RKO (cell line): ENCODE measurements at regions not wholly inside any gene's neighbourhood (a gene's known extent, or its start where the extent isn't known, plus 50 kb on each side); places are given as distances from the start of the nearest gene placed in this dataset.
"Not testable (repeated sequence)": the region's sequence is repeated elsewhere in the genome, so short reads cannot be mapped to it uniquely, and the experiment has no call there.

ENCODE experiments used
- DNase-seq: peaks from one replicate; pipeline ENCODE4 v3.0.0-alpha.2; 2016; ENCODE audit warnings: low spot score

DNA sequence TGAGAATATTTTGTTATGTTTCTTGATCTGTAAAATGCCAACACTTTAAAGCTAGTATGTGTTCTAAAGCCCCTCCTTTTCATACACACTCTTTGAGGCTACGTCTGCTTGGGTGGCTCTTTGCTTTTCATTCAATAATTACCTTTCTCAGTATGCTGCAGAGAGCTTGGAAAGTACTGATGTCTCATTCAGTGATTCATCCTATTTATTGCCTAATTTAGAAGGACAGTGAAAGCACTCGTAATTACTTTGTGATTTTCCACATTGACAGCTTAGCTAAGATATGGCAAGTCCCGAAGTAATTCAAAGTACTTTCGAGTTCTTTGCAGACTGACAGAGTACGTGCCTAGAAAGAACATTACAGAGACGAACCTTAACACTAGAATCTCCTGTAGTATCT is 57.2 kb downstream of the BMP15 start:
- peak; percentile 20 for DNase-seq

DNA sequence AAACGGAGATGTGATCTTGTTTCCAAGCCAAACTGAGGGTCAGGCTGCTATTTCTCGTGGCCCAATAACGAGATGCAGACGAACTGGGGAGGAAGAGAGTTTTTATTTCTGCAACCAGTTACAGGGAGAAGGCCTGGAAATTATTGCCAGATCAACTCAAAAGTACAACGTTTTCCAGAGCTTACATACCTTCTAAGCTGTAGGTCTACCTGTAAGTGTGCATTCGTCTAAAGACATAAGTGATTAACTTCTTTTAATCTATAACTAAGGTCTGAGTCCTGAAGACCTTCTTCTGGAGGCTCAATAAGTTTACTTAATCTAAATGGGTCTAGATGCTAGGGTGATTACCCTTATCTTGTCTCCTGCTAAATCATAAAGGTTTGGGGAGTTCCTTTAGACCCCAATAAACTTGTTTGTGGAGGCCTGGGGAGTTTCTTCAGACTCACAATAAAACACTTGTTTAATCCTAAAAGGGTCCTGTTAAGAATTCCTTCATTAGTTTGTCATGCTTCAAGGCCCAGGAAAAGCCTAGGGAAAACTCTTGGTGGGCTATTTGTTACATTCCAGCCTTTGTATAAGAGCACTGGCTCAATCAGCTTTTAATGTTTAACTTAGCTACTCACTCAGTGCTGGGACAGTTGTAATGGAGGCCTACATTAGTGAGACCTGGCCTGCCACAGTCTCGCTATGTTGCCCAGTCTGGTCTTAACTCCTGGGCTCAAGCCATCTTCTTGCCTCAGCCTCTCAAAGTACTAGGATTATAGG is 58.5 kb downstream of the BMP15 start:
- not testable (repeated sequence) for DNase-seq

GRCh38 chrX:50971395-50971794 is 60.9 kb downstream of the BMP15 start:
- DNase-seq = peak; percentile 70

DNA sequence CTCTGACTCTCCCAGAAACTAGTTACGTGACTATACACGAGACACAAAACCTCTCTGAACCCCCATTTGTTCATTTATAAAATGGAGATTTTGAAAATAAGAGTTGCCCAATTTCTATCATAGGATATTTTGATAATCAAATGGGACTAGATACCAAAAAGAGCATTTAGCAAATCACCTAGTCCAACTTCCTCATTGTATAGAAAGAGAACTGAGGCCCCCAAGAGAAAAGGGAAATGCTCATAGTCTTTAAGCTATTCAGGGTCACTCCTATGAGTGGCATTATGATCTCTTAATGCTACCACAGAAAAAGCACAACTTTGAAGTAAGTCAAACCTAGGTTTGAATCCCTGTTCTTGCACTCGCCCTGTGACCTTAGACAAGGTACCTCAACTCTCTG is 62.7 kb downstream of the BMP15 start:
- no peak for DNase-seq

DNA sequence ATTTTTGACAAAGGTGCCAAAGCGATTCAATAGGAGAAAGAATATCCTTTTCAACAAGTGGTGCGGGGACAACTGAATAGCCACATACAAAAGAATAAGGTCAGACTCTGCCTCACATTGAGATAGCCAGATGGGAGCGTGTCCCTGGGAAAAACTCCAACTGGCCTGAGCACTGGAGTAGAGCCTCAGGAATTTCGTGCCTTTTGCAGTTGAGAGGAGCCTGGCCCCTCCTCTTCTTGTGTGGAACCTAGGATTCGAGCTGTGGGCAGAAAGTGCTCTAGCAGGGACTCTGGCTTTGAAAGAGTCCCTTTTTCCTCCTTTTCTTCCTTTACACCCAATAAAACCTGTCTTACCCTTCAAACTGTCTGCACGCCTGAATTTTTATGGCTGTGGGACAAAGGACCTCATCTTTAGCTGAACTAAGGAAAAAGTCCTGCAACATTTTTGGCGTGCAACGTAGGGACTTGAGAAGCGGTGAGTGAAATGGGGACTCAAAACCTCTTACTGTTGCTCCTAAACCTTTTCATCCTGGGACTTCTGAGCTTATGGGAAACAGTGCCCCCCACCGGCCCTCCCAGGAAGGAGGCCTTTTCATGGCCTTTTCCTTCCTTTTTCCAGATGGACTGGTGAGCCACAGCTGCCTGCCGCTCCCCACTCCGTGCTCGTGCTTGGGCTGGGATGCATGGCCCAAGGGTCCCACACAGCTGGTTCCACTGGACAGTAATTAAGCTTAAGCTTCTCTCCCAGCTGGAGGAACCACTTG is 68.6 kb downstream of the BMP15 start:
- no peak for DNase-seq

DNA sequence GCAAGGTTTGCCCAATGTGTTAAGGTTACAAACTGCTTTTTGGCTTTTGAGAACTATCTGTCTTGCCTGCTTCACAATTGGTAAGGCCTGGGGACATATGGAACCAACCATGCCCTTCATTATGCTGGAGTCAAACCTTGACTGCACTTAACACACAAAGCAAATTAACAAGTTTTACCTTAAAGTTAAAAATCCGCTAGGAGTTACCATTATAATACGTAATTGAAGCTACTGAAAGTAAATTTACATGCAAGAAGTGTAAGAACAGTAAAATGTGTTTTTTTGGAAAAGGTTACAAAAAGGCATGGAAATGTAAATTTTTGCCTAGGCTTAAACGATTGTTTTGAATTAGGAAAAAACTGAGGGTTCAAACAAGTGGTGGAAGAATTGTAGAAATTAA is 69.7 kb downstream of the BMP15 start:
- no peak for DNase-seq

- peak; percentile 58 for DNase-seq
These were observed 78.1 kb downstream of the BMP15 start for GRCh38 chrX:50988649-50989048.

GRCh38 chrX:50996930-50997329 is 86.4 kb downstream of the BMP15 start:
- no peak for DNase-seq

GRCh38 chrX:51000384-51000783 is 89.8 kb downstream of the BMP15 start:
- not testable (repeated sequence) for DNase-seq

GRCh38 chrX:51001733-51002632 is 91.4 kb downstream of the BMP15 start:
- DNase-seq = not testable (repeated sequence)

DNA sequence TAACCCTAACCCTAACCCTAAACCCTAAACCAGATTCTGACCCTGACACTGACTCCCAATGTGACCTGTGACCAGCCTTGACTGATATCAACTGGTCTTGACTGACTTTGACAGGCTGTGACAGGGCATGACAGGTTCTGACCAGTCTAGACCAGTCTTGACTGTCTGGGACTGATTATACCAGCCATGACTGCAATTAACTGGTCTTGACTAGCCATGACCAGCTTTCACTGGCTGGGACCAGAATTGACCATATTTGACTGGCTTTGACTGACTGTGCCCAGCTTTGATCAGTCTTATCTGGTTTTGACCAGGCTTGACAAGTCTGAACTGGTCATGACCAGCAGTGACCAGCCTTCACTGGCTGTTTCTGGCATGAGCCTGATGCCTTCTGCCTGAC is 95.5 kb downstream of the BMP15 start:
- DNase-seq = no peak

DNA sequence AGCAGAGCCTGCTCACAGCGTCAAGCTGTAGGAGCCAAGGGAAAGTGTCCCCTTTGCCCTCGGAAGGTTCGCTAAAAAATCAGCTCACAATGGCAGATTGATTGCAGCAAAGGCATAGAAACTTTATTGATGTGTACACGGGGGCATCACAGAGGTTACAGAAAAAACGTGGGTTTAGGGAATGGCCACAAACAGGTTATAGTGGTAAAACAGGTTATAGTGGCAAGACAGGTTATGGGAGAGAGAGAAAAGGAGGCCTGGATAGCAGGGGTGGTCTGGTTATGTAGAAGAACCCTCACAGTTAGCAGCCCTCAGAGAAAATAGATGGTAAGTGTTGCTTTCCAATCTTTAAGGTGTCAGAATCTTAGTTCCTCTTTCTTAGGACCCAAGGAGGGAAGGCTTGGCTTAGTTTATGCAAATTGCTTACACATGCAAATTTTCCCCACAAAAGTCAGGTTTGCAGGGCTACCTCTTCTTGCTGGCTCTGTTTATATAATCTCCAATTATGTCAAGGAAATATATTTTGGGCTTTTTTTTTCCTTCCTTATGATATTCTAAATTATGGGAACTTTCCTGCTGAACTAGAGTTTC is 113.7 kb downstream of the BMP15 start:
- DNase-seq = no peak

DNA sequence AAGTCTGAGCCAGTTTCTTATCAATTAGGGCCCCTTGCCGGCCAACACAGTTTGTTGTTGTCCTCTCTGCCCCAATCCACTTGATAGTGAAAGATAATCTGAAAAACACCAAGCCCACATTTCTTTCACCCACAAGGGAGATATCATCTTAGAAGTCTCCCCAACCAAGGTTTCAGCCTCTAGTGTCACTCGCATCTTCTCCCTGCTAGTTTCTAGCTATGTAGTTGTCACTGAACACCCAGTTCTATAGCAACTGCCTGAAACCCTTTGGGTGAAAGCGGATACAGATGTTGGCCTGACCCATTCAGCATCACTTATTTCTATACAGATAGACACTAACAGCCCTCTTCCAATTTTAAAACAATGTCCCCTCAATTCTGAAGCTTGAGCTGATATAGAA is 116.3 kb downstream of the BMP15 start:
- DNase-seq = no peak

- no peak for DNase-seq
These were observed 125.2 kb downstream of the BMP15 start for GRCh38 chrX:51035746-51036145.

DNA sequence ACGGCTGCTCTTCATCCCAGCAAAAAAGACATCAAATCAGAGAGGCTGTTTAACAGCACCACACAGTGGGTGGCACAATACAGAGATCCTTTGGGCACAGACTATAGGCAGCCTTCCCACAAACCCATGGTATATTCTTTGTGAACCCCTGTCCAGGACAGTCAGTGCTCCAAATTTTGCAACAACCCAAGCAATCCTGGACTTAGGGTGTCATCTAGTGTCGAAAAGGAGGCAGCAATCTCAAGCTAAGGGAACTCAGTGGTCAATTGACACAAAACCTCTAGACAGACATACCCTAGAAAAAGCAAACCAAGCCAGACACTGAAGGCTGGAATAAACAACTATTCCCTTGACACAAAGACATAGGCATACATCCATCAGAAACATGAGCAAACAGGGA is 137.4 kb downstream of the BMP15 start:
- DNase-seq = no peak

DNA sequence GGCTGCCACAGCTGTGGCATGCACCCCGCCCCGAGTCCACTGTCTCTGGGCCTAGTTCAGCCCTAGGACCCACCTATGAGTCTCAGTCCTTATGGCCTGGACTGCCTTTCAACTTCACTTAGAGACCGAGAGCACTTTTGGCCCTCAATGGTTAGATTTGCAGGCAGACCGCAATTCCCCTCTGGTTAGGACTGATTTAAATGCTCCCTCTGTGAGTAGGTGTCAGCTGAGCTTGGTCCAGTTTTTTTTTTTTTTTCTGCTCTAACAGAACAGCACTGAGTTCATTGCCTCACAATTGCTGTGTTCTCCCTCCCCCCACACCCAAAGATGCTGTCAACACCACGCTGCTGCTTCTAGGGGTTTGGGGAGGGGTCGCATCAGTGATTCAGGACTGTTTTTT is 143.2 kb downstream of the BMP15 start:
- no peak for DNase-seq

DNA sequence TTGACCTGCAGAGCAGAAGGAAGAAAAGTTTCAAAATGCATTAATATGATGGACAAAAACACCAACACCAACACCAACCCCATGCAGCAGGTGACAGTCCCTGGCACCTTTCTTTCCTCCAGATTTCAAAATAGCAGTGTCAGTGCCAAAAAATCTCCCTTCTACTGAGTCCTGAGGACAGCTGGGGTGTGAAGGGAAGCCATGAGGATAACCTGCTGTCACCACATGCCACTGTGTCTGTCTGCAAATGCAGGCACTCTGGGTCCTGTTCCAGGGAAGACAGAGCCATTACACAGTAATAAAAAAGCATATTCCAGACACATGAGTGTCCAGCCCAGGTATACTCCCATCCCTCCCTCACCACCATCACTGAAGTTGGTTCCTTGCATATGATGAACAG is 187.5 kb downstream of the BMP15 start:
- DNase-seq = no peak

DNA sequence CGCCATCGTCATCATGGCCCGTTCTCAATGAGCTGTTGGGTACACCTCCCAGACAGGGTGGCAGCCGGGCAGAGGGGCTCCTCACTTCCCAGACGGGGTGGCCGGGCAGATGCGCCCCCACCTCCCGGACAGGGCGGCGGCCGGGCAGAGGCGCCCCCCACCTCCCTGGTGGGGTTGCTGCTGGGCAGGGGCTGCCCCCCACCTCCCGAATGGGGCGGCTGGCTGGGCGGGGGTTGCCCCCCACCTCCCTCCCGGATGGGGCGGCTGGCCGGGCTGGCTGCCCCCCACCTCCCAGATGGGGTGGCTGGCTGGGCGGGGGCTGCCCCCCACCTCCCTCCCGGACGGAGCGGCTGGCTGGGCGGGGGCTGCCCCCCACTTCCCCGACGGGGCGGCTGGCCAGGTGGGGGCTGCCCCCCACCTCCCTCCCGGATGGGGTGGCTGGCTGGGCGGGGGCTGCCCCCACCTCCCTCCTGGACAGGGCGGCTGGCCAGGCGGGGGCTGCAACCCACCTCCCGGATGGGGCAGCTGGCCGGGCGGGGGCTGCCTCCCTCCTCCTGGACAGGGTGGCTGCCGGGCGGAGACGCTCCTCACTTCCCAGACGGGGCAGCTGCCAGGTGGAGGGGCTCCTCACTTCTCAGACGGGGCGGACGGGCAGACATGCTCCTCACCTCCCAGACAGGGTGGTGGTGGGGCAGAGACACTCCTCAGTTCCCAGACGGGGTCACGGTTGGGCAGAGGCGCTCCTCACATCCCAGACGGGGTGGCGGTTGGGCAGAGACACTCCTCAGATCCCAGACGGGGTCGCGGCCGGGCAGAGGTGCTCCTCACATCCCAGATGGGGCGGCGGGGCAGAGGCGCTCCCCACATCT is 208.8 kb downstream of the BMP15 start:
- not testable (repeated sequence) for DNase-seq

GRCh38 chrX:51125743-51126142 is 206.9 kb upstream of the NUDT10 start:
- DNase-seq = not testable (repeated sequence)

DNA sequence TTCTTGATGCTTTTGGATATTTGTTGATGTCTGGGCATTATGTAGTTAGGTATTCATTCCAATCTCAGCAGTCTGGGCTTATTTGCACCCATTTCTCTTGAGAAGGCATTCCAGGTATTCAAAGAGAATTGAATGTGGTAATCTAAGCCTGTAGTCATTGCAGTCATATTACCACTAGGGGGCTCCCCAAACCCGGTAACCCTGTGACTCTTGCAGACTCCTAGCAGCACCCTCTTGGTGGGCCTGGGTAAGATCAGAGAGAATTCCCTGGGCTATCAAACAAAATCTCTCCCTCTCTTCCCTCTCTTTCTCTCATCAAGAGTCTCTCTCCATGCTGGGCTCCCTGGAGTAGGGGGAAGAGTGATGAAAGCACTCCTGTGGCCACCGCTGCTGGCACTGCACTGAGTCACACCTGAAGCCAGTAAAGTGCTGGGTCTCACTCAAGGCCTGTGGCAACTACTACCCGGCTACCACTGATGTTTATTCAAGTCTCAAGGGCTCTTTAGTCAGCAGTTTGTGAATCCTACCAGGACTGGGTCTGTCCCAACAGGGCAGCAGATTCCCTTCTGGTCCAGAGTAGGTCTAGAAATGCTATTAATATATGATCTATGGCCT is 187.7 kb upstream of the NUDT10 start:
- DNase-seq = peak; percentile 65

DNA sequence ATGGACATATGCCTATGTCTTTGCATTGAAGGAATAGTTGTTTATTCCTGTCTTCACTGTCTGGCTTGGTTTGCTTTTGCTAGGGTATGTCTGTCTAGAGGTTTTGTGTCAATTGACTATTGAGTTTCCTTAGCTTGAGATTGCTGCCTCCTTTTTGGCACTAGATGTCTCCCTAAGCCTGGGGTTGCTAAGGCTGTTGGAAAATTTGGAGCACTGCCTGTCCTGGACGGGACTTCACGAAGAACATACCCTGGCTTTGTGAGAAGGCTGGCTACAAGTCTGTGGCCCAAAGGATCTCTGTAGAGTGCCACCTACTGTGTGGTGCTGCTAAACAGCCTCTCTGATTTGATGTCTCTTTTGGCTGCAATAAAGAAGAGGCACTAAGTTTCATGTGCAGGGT is 183.8 kb upstream of the NUDT10 start:
- peak; percentile 64 for DNase-seq
